Ovary (tissue), 7 donors: ENCODE measurements at regions not wholly inside any gene's neighbourhood (a gene's known extent, or its start where the extent isn't known, plus 50 kb on each side); places are given as distances from the start of the nearest gene placed in this dataset.

Experiments used
- DNase-seq, 5 donors: peaks; one replicate each; pipeline ENCODE4 v3.0.0-alpha.2; 2019 to 2020
- H3K27ac ChIP-seq, 2 donors: fragments of 200-600 bp; one replicate each; pipeline versions ENCODE4 v1.5.1 to v1.8.0; 2019 to 2022
- H3K27me3 ChIP-seq: fragments of 200-600 bp; one replicate; pipeline ENCODE4 v1.8.0; 2022
- H3K36me3 ChIP-seq: fragments of 200-600 bp; sonication (generic); one replicate; pipeline ENCODE4 v1.5.1; 2019
- H3K4me1 ChIP-seq: one replicate; pipeline ENCODE4 v1.8.1; 2013; ENCODE audit warnings: mild to moderate bottlenecking, moderate library complexity; ENCODE audit not compliant: insufficient read depth
- H3K4me3 ChIP-seq: fragments of 200-600 bp; sonication (generic); one replicate; pipeline ENCODE4 v1.5.1; 2017
- H3K9me3 ChIP-seq, 2 donors: fragments of 200-600 bp in 1 of 2; sonication (generic) in 1 of 2; one replicate each; pipeline versions ENCODE4 v1.5.1 to v1.8.1; 2013 to 2019; ENCODE audit warnings: mild to moderate bottlenecking in 1 of 2, moderate library complexity in 1 of 2
- CTCF ChIP-seq, 3 donors: fragments of 450-650 bp in 2 of 3; fragments of 200-600 bp in 1 of 3; IDR thresholded peaks; one replicate each; pipeline versions ENCODE4 v1.5.1 to v1.8.0; 2016 to 2022; ENCODE audit warnings: antibody characterized with exemption in 3 of 3, mild to moderate bottlenecking in 1 of 3
- EP300 ChIP-seq: sonication (generic); formaldehyde crosslinking; IDR thresholded peaks from one replicate; pipeline ENCODE4 v1.6.1; 2017; ENCODE audit warnings: antibody characterized with exemption
- POLR2A ChIP-seq: fragments of 450-650 bp; IDR thresholded peaks from one replicate; pipeline ENCODE4 v1.6.1; 2017; ENCODE audit warnings: antibody characterized with exemption, mild to moderate bottlenecking, moderate library complexity
- WGBS, 3 donors: extraction: QIAGEN DNeasy Blood & Tissue Kit in 1 of 3; methylation state at CpG; one replicate each; pipeline versions ENCODE4 v1.1.5 to v1.1.7; 2013 to 2017; 5-methylcytosine and 5-hydroxymethylcytosine counted together
- intact Hi-C, 4 donors: fragments of 100-400 bp; cut with DNase I; formaldehyde crosslinking; loops; one replicate each; pipeline versions ENCODE4 v1.11.0 to v1.15.1; 2022 to 2023
- donor health status: DM: no; HTN: no; CAD: no; lungs with moderate emphysema.
- donor health status: DM: no; HTN: no; CAD: no.
- donor health status: Bipolar disorder and iron deficiency.
- donor health status: DM: no; HTN: no; CAD: no.
- donor health status: DM: yes; HTN: yes; CAD: no.

GRCh38 chr3:137409584-137409983, 354.5 kb upstream of the SOX14 start:
- Histone ChIP-seq H3K27me3 (no peaks in the 10 kb centered on the region), H3K4me3 (no peak overlapping the region), H3K36me3 (no peaks in the 10 kb centered on the region), H3K9me3 (no peaks in the 10 kb centered on the region), H3K4me1 (no peaks in the 10 kb centered on the region), H3K27ac (no peak overlapping the region)
- intact Hi-C loops: no loop called here
- WGBS, 3 donors: 30 to 32% (median 31%) methylated on average over 2 of the region's 2 CpGs
- no peak for DNase-seq
- TF ChIP-seq CTCF (IDR thresholded peaks at IDR 0.05): no peak
- no peak for TF ChIP-seq POLR2A
- no peak for TF ChIP-seq EP300

- Histone ChIP-seq H3K4me3 (no peak overlapping the region), H3K36me3 (no peaks in the 10 kb centered on the region), H3K27ac (no peak overlapping the region), H3K4me1 (no peaks in the 10 kb centered on the region), H3K9me3 (no peaks in the 10 kb centered on the region), H3K27me3 (no peaks in the 10 kb centered on the region)
- no peak for DNase-seq
- WGBS, 3 donors: 30 to 46% (median 33%) methylated on average over 1 of the region's 1 CpG
- intact Hi-C loops: no loop called here
- TF ChIP-seq EP300: no peak
Measured at GRCh38 chr3:137410028-137410427, 354.1 kb upstream of the SOX14 start.

GRCh38 chr3:137420198-137420995, 343.7 kb upstream of the SOX14 start:
- DNase-seq: no peak

GRCh38 chr3:137438561-137438960, 325.6 kb upstream of the SOX14 start:
- Histone ChIP-seq H3K9me3 (no peaks in the 10 kb centered on the region), H3K4me1 (no peaks in the 10 kb centered on the region), H3K36me3 (no peaks in the 10 kb centered on the region), H3K4me3 (no peak overlapping the region), H3K27ac (no peak overlapping the region), H3K27me3 (no peaks in the 10 kb centered on the region)
- intact Hi-C loops: no loop called here
- TF ChIP-seq EP300 (no peak), POLR2A (no peak), CTCF (IDR thresholded peaks at IDR 0.05) (no peak)
- DNase-seq: no peak

More at GRCh38 chr3:137420198-137420995, 343.7 kb upstream of the SOX14 start:
- 89 to 97% (median 94%) methylated on average over 4 of the region's 4 CpGs for WGBS, 3 donors
- H3K9me3 ChIP-seq: no peaks in the 10 kb centered on the region
- no peaks in the 10 kb centered on the region for H3K36me3 ChIP-seq
- no peaks in the 10 kb centered on the region for H3K4me1 ChIP-seq
- H3K4me3 ChIP-seq: no peak overlapping the region
- intact Hi-C loops: no loop called here
- no peaks in the 10 kb centered on the region for H3K27me3 ChIP-seq
- TF ChIP-seq POLR2A: no peak
- no peak for TF ChIP-seq EP300
- no peak for TF ChIP-seq CTCF (IDR thresholded peaks at IDR 0.05)
- H3K27ac ChIP-seq: no peak overlapping the region

GRCh38 chr3:137460944-137461343, 303.2 kb upstream of the SOX14 start:
- Histone ChIP-seq H3K36me3 (no peaks in the 10 kb centered on the region), H3K27ac (no peak overlapping the region), H3K9me3 (no peaks in the 10 kb centered on the region), H3K4me1 (no peaks in the 10 kb centered on the region), H3K27me3 (no peaks in the 10 kb centered on the region), H3K4me3 (no peak overlapping the region)
- TF ChIP-seq CTCF (IDR thresholded peaks at IDR 0.05): no peak
- TF ChIP-seq EP300: no peak
- no peak for TF ChIP-seq POLR2A
- 91 to 97% (median 95%) methylated on average over 4 of the region's 4 CpGs for WGBS, 3 donors
- no peak for DNase-seq
- intact Hi-C loops: no loop called here
